Transverse colon (tissue), 4 donors: ENCODE measurements at regions not wholly inside any gene's neighbourhood (a gene's known extent, or its start where the extent isn't known, plus 50 kb on each side); places are given as distances from the start of the nearest gene placed in this dataset.

ENCODE experiments used
- DNase-seq: peaks from one replicate; pipeline ENCODE4 v3.0.0-alpha.2; 2019
- H3K27ac ChIP-seq, 4 donors: fragments of 200-600 bp; sonication (generic); 2 replicates each; pipeline ENCODE4 v1.5.1; 2016 to 2018; ENCODE audit warnings: inconsistent platforms in 4 of 4
- H3K27me3 ChIP-seq: fragments of 200-600 bp; sonication (generic); 2 replicates; pipeline ENCODE4 v1.5.1; 2017; ENCODE audit warnings: inconsistent platforms
- H3K36me3 ChIP-seq, 4 donors: fragments of 200-600 bp; sonication (generic); 2 replicates each; pipeline ENCODE4 v1.5.1; 2017 to 2019; ENCODE audit warnings: inconsistent platforms in 4 of 4
- H3K4me1 ChIP-seq, 4 donors: fragments of 200-600 bp; sonication (generic); 2 replicates each; pipeline ENCODE4 v1.5.1; 2017 to 2020; ENCODE audit warnings: inconsistent platforms in 4 of 4
- H3K4me3 ChIP-seq, 4 donors: fragments of 200-600 bp; sonication (generic); 1 replicate in 1 of 4; 2 replicates in 3 of 4; pipeline versions ENCODE4 v1.5.1 to v1.6.1; 2017 to 2019; ENCODE audit warnings: inconsistent platforms in 4 of 4
- H3K9me3 ChIP-seq, 2 donors: fragments of 200-600 bp; sonication (generic); 2 replicates each; pipeline ENCODE4 v1.5.1; 2017 to 2019; ENCODE audit warnings: inconsistent platforms in 2 of 2
- EP300 ChIP-seq: sonication (generic); formaldehyde crosslinking; IDR thresholded peaks from one replicate; pipeline ENCODE4 v1.6.1; 2017; ENCODE audit warnings: antibody characterized with exemption, low read depth
- POLR2A ChIP-seq: fragments of 450-650 bp; IDR thresholded peaks from one replicate; pipeline ENCODE4 v1.6.1; 2016; ENCODE audit warnings: antibody characterized with exemption, mild to moderate bottlenecking, moderate library complexity
- POLR2AphosphoS5 ChIP-seq, 3 donors: sonication (generic); formaldehyde crosslinking; IDR thresholded peaks; one replicate each; pipeline ENCODE4 v1.6.1; 2016; ENCODE audit warnings: antibody characterized with exemption in 3 of 3
- WGBS, 2 donors: methylation state at CpG; one replicate each; pipeline ENCODE4 v1.1.5; 2018; ENCODE audit warnings: low coverage in 1 of 2; 5-methylcytosine and 5-hydroxymethylcytosine counted together
- in situ Hi-C, 4 donors: fragments of 200-750 bp; cut with MboI; loops; one replicate each; pipeline versions ENCODE4 v1.15.0 to v1.15.1; 2017; ENCODE audit warnings: low sequenced_read_pairs in 3 of 4, low pct_ligation_motif_present in 1 of 4, low pct_unique_long_range_greater_than_20kb in 1 of 4
- intact Hi-C: fragments of 100-400 bp; cut with DNase I; formaldehyde crosslinking; loops from one replicate; pipeline ENCODE4 v1.15.1; 2023; ENCODE audit warnings: low total_unique reads
- TF ChIP-seq, protein P1 (sequence below), 5 experiments: fragments of 200-600 bp in 3 of 5; fragments of 450-650 bp in 2 of 5; sonication (generic) in 3 of 5; IDR thresholded peaks; 1 replicate in 2 of 5; 2 replicates in 3 of 5; pipeline ENCODE4 v1.5.1; 2016 to 2017; ENCODE audit warnings: antibody characterized with exemption in 5 of 5, inconsistent platforms in 3 of 5, mild to moderate bottlenecking in 2 of 5, moderate library complexity in 1 of 5

DNA sequence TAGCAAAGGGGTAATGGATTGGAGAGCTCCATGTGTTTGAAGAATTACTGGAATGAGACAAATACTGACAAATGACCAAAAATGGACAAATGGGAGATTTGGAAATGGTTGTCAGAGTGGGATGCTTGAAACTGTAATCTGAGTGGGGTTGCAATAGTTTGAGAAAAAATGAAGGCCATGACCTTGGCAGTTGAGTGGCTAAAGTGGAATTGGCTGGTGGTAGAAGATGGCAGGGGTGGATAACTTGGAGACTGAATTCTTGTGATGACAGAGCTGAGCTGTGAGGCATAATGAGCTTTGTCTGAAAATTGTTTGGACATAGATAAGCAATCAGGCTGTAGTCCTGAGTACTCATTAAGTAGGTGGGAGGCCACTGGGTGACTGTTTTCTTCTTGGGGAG, 222.5 kb upstream of the PRICKLE1 start:
- Histone ChIP-seq H3K27ac (no peak overlapping the region), H3K27me3 (no peaks in the 10 kb centered on the region), H3K4me3 (no peak overlapping the region), H3K9me3 (no peaks in the 10 kb centered on the region), H3K4me1 (no peaks in the 10 kb centered on the region), H3K36me3 (no peaks in the 10 kb centered on the region)
- intact Hi-C loops (no loop called here), in situ Hi-C loops (no loop called here)
- no peak for DNase-seq
- TF ChIP-seq POLR2A, result no peak
- TF ChIP-seq, protein P1, sequence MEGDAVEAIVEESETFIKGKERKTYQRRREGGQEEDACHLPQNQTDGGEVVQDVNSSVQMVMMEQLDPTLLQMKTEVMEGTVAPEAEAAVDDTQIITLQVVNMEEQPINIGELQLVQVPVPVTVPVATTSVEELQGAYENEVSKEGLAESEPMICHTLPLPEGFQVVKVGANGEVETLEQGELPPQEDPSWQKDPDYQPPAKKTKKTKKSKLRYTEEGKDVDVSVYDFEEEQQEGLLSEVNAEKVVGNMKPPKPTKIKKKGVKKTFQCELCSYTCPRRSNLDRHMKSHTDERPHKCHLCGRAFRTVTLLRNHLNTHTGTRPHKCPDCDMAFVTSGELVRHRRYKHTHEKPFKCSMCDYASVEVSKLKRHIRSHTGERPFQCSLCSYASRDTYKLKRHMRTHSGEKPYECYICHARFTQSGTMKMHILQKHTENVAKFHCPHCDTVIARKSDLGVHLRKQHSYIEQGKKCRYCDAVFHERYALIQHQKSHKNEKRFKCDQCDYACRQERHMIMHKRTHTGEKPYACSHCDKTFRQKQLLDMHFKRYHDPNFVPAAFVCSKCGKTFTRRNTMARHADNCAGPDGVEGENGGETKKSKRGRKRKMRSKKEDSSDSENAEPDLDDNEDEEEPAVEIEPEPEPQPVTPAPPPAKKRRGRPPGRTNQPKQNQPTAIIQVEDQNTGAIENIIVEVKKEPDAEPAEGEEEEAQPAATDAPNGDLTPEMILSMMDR (IDR thresholded peaks at IDR 0.05), result no peak
- TF ChIP-seq POLR2AphosphoS5 (IDR thresholded peaks at IDR 0.05), result no peak
- no peak for TF ChIP-seq EP300

DNA sequence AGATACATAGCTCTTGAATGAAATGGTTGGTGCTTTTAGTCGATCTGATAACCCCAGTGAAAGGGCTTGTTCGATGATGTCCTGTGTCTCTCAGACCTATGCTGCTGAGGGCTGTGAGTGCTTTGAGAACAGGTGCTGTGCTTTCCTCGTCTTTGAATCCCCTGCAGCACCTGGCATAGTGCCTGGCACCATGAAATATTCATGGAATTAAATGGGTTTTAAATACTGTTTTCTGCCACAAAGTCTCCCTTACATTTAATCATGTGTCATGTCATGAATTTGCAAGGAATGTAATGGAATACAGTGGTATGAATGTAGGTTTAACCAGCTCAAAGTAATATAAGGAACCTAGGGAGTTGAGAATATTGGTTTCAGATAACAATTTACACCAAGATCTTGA, 220.5 kb upstream of the PRICKLE1 start:
- H3K9me3 ChIP-seq, result no peaks in the 10 kb centered on the region
- 45 to 100% methylated on average over 1 to 3 of the region's 3 CpGs for WGBS, 2 donors
- H3K4me1 ChIP-seq, result no peaks in the 10 kb centered on the region
- no peak overlapping the region for H3K27ac ChIP-seq
- in situ Hi-C loops, result no loop called here
- no peak overlapping the region for H3K4me3 ChIP-seq
- intact Hi-C loops, result no loop called here
- DNase-seq, result no peak
- H3K36me3 ChIP-seq, result no peaks in the 10 kb centered on the region
- no peaks in the 10 kb centered on the region for H3K27me3 ChIP-seq
- TF ChIP-seq, protein P1 (IDR thresholded peaks at IDR 0.05), result no peak
- no peak for TF ChIP-seq POLR2A
- no peak for TF ChIP-seq EP300
- TF ChIP-seq POLR2AphosphoS5 (IDR thresholded peaks at IDR 0.05), result no peak

DNA sequence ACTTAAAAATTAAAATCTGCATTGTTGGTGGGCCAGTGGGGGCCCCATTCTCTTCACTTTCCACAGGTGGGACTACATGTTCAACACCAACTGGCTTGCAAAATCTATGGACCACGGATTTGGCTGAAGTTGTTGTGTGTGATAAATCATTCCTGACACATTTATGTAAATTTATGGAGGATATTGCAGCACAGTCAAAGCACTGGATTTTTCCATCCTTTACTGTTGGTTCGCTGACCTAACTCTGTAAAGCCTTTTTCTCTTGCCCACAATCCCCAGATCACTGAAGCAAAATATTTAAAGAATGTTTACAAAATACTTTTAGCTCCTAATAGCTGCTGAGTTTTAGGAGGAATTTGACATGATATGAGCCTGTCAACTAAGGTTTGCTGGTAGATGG, 219.7 kb upstream of the PRICKLE1 start:
- in situ Hi-C loops, result no loop called here
- intact Hi-C loops, result no loop called here
- no peaks in the 10 kb centered on the region for H3K27me3 ChIP-seq
- no peak for TF ChIP-seq POLR2A
- TF ChIP-seq EP300, result no peak
- no peak for TF ChIP-seq POLR2AphosphoS5 (IDR thresholded peaks at IDR 0.05)
- TF ChIP-seq, protein P1 (IDR thresholded peaks at IDR 0.05), result no peak
- no peak overlapping the region for H3K27ac ChIP-seq
- DNase-seq, result no peak
- no peaks in the 10 kb centered on the region for H3K36me3 ChIP-seq
- 36% methylated on average over 2 of the region's 2 CpGs; no CpG with 5 or more reads in 1 of the 2 donors for WGBS, 2 donors
- no peaks in the 10 kb centered on the region for H3K9me3 ChIP-seq
- no peaks in the 10 kb centered on the region for H3K4me1 ChIP-seq
- H3K4me3 ChIP-seq, result no peak overlapping the region

DNA sequence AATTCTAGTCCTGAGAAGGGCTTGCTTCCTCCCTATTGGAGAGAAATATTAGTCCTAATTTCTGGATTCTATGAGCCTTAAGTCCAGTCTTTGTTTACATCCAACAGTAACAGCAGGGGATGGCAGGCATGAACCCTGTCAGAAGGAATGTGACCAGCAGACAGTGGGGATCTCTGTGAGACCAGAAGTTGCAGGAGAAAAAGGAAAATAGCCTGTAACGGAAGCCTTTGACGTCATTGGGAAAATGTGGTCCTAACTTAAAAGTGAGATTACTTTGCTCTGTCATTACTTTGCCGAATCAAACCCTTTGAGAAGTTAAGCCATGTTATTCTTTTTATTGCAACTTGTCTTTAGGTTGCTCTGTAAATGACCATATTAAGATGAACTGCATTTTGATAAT, 218.2 kb upstream of the PRICKLE1 start:
- TF ChIP-seq POLR2AphosphoS5 (IDR thresholded peaks at IDR 0.05) (no peak), POLR2A (no peak), EP300 (no peak)
- TF ChIP-seq, protein P1 (IDR thresholded peaks at IDR 0.05), result no peak
- in situ Hi-C loops (no loop called here), intact Hi-C loops (no loop called here)
- Histone ChIP-seq H3K9me3 (no peaks in the 10 kb centered on the region), H3K4me3 (no peak overlapping the region), H3K4me1 (no peaks in the 10 kb centered on the region), H3K36me3 (no peaks in the 10 kb centered on the region), H3K27ac (no peak overlapping the region), H3K27me3 (no peaks in the 10 kb centered on the region)
- 85% methylated on average over 3 of the region's 3 CpGs for WGBS, 2 donors
- no peak for DNase-seq
